CD4-positive, alpha-beta T cell (primary cell): ENCODE measurements at regions not wholly inside any gene's neighbourhood (a gene's known extent, or its start where the extent isn't known, plus 50 kb on each side); places are given as distances from the start of the nearest gene placed in this dataset.

Source experiments
- ATAC-seq: fragments of 200-7000 bp; cut with Tn5 transposase; one replicate; pipeline ENCODE4 v1.10.0; 2022; ENCODE audit warnings: mild to moderate bottlenecking; ENCODE audit not compliant: poor library complexity
- CTCF ChIA-PET: fragments of 350-600 bp; sonication (Branson Sonifier 250); formaldehyde crosslinking; loops from one replicate; lab custom pipeline; 2021; ENCODE audit warnings: antibody characterized with exemption, inconsistent platforms; lab: Charles Lee
- POLR2A ChIA-PET: fragments of 350-600 bp; sonication (Branson Sonifier 250); formaldehyde crosslinking; loops from one replicate; lab custom pipeline; 2021; ENCODE audit warnings: antibody characterized with exemption, inconsistent platforms; lab: Charles Lee
- DNase-seq, 14 experiments: peaks; one replicate each; pipeline ENCODE4 v3.0.0-alpha.2; 2013 to 2020; ENCODE audit warnings: mixed read lengths in 2 of 14
- H3K27ac ChIP-seq, 2 donors: one replicate each; pipeline versions ENCODE4 v1.5.1 to v1.7.0; 2013; ENCODE audit warnings: low read length in 2 of 2, low read depth in 1 of 2, mild to moderate bottlenecking in 1 of 2
- H3K27me3 ChIP-seq, 2 experiments: 1 replicate in 1 of 2; 2 replicates in 1 of 2; pipeline versions ENCODE4 v1.6.1 to v1.7.0; 2013; ENCODE audit warnings: low read length in 2 of 2, control low read depth in 1 of 2, mild to moderate bottlenecking in 1 of 2, moderate library complexity in 1 of 2; ENCODE audit not compliant: insufficient read depth in 2 of 2, control insufficient read depth in 1 of 2
- H3K36me3 ChIP-seq: one replicate; pipeline ENCODE4 v1.6.1; 2013; ENCODE audit warnings: low read length, control low read depth; ENCODE audit not compliant: insufficient read depth
- H3K4me1 ChIP-seq: one replicate; pipeline ENCODE4 v1.6.1; 2013; ENCODE audit warnings: low read length, control low read depth; ENCODE audit not compliant: insufficient read depth
- H3K4me3 ChIP-seq: one replicate; pipeline ENCODE4 v1.5.1; 2013; ENCODE audit warnings: mild to moderate bottlenecking, low read length, moderate library complexity
- H3K9me3 ChIP-seq, 2 experiments: 1 replicate in 1 of 2; 2 replicates in 1 of 2; pipeline versions ENCODE4 v1.6.1 to v1.7.0; 2013; ENCODE audit warnings: low read length in 2 of 2, mild to moderate bottlenecking in 2 of 2, control low read depth in 1 of 2, moderate library complexity in 1 of 2; ENCODE audit not compliant: control insufficient read depth in 1 of 2, insufficient read depth in 1 of 2
- H3K27ac Mint-ChIP-seq: one replicate; pipeline ENCODE4 v1.8.0; 2020; ENCODE audit warnings: mixed read lengths
- H3K27me3 Mint-ChIP-seq: one replicate; pipeline ENCODE4 v1.8.0; 2021; ENCODE audit warnings: mixed read lengths
- H3K36me3 Mint-ChIP-seq: one replicate; pipeline ENCODE4 v1.8.0; 2021; ENCODE audit warnings: low read depth, mixed read lengths
- H3K4me1 Mint-ChIP-seq: one replicate; pipeline ENCODE4 v1.8.0; 2021; ENCODE audit warnings: low read depth, mixed read lengths
- H3K4me3 Mint-ChIP-seq: one replicate; pipeline ENCODE4 v1.8.0; 2020; ENCODE audit warnings: mild to moderate bottlenecking, mixed read lengths
- H3K9me3 Mint-ChIP-seq: one replicate; pipeline ENCODE4 v1.8.0; 2020; ENCODE audit warnings: mixed read lengths
- CTCF ChIP-seq: fragments of 200-600 bp; IDR thresholded peaks from one replicate; pipeline ENCODE4 v1.8.0; 2022; ENCODE audit warnings: antibody characterized with exemption, mild to moderate bottlenecking
- intact Hi-C, 2 experiments: fragments of 100-400 bp; cut with DNase I in 1 of 2; cut with micrococcal nuclease in 1 of 2; formaldehyde crosslinking; loops; one replicate each; pipeline versions ENCODE4 v1.15.1 to v1.9.0; 2023 to 2025; cut with DNase I, micrococcal nuclease

GRCh38 chr4:60461551-60461950 is 738.6 kb upstream of the ADGRL3 start:
- H3K27ac ChIP-seq, result no peak overlapping the region
- H3K9me3 Mint-ChIP-seq, result peaks cover 21% of the 10 kb centered on the region
- H3K27ac Mint-ChIP-seq, result no peak overlapping the region
- no peaks in the 10 kb centered on the region for H3K4me1 Mint-ChIP-seq
- intact Hi-C loops, result no loop called here
- no peak overlapping the region for H3K4me3 ChIP-seq
- ChIA-PET POLR2A (no interaction called here), CTCF (no interaction called here)
- H3K4me3 Mint-ChIP-seq, result no peak overlapping the region
- no peaks in the 10 kb centered on the region for H3K4me1 ChIP-seq
- no peak for TF ChIP-seq CTCF
- DNase-seq (no peak), ATAC-seq (no peak)
- H3K36me3 Mint-ChIP-seq, result no peaks in the 10 kb centered on the region
- H3K27me3 Mint-ChIP-seq, result no peaks in the 10 kb centered on the region
- no peaks in the 10 kb centered on the region for H3K36me3 ChIP-seq
- no peaks in the 10 kb centered on the region for H3K27me3 ChIP-seq
- H3K9me3 ChIP-seq, result peaks cover 7 to 8% of the 10 kb centered on the region in 2 experiments

GRCh38 chr4:60463857-60464502 is 736.1 kb upstream of the ADGRL3 start:
- H3K4me1 Mint-ChIP-seq, result no peaks in the 10 kb centered on the region
- CTCF ChIA-PET, result no interaction called here
- no peaks in the 10 kb centered on the region for H3K27me3 Mint-ChIP-seq
- H3K4me3 ChIP-seq, result no peak overlapping the region
- no peaks in the 10 kb centered on the region for H3K36me3 Mint-ChIP-seq
- no peak overlapping the region for H3K4me3 Mint-ChIP-seq
- intact Hi-C loops, result no loop called here
- TF ChIP-seq CTCF, result no peak
- DNase-seq, result no peak
- H3K9me3 Mint-ChIP-seq, result peaks cover 23% of the 10 kb centered on the region
- no peak for ATAC-seq
- no peaks in the 10 kb centered on the region for H3K4me1 ChIP-seq
- POLR2A ChIA-PET, result no interaction called here
- peaks cover 4 to 7% of the 10 kb centered on the region in 2 experiments for H3K9me3 ChIP-seq
- no peaks in the 10 kb centered on the region for H3K36me3 ChIP-seq
- H3K27me3 ChIP-seq, result no peaks in the 10 kb centered on the region
- no peak overlapping the region for H3K27ac Mint-ChIP-seq
- no peak overlapping the region for H3K27ac ChIP-seq

- DNase-seq (no peak), ATAC-seq (no peak)
- no peak overlapping the region for H3K27ac Mint-ChIP-seq
- intact Hi-C loops, result no loop called here
- Histone ChIP-seq H3K4me3 (no peak overlapping the region), H3K9me3 (peaks cover 0 to 4% of the 10 kb centered on the region in 2 experiments), H3K27ac (no peak overlapping the region), H3K4me1 (no peaks in the 10 kb centered on the region), H3K36me3 (no peaks in the 10 kb centered on the region), H3K27me3 (no peaks in the 10 kb centered on the region)
- no peaks in the 10 kb centered on the region for H3K27me3 Mint-ChIP-seq
- H3K4me1 Mint-ChIP-seq, result no peaks in the 10 kb centered on the region
- H3K36me3 Mint-ChIP-seq, result no peaks in the 10 kb centered on the region
- POLR2A ChIA-PET, result no interaction called here
- CTCF ChIA-PET, result no interaction called here
- peaks cover 11% of the 10 kb centered on the region for H3K9me3 Mint-ChIP-seq
- H3K4me3 Mint-ChIP-seq, result no peak overlapping the region
- TF ChIP-seq CTCF, result no peak
These were observed 717.2 kb upstream of the ADGRL3 start for GRCh38 chr4:60482921-60483351.
